ENCODE measurements at regions not wholly inside any gene's neighbourhood (a gene's known extent, or its start where the extent isn't known, plus 50 kb on each side); places are given as distances from the start of the nearest gene placed in this dataset.

DNA sequence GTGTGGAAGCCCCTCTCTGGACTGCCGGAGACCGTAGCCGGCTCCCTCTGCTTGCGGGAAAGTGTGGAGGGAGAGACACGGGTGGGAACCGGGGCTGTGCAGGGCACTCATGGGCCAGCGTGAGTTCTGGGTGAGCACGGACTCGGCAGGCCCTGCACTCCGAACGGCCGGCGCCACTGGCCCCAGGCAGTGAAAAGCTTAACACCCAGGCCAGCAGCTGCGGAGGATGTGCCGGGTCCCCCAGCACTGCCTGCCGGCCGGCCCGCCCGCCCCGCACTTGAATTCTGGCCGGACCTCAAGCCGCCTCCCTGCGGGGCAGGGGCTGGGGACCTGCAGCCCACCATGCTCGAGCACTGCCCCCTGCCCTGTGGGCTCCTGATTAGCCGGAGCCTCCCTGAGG, 147.0 kb downstream of the FGF9 start:
- no peak for TF ChIP-seq WT1 (tag by site-specific recombination; IDR thresholded peaks at IDR 0.05)
- TF ChIP-seq ZNF660 (tag by site-specific recombination; IDR thresholded peaks at IDR 0.05), result no peak
- TF ChIP-seq ZNF23 (tag by site-specific recombination; IDR thresholded peaks at IDR 0.05; ENCODE audit: borderline replicate concordance), result no peak
- TF ChIP-seq, protein P1, sequence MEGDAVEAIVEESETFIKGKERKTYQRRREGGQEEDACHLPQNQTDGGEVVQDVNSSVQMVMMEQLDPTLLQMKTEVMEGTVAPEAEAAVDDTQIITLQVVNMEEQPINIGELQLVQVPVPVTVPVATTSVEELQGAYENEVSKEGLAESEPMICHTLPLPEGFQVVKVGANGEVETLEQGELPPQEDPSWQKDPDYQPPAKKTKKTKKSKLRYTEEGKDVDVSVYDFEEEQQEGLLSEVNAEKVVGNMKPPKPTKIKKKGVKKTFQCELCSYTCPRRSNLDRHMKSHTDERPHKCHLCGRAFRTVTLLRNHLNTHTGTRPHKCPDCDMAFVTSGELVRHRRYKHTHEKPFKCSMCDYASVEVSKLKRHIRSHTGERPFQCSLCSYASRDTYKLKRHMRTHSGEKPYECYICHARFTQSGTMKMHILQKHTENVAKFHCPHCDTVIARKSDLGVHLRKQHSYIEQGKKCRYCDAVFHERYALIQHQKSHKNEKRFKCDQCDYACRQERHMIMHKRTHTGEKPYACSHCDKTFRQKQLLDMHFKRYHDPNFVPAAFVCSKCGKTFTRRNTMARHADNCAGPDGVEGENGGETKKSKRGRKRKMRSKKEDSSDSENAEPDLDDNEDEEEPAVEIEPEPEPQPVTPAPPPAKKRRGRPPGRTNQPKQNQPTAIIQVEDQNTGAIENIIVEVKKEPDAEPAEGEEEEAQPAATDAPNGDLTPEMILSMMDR (tag by site-specific recombination; IDR thresholded peaks at IDR 0.05), result no peak
- TF ChIP-seq ZNF302 (tag by site-specific recombination; IDR thresholded peaks at IDR 0.05; ENCODE audit: low read depth), result no peak
- TF ChIP-seq ZNF707 (tag by site-specific recombination; IDR thresholded peaks at IDR 0.05), result no peak
- TF ChIP-seq ZNF76 (tag by site-specific recombination; IDR thresholded peaks at IDR 0.05; ENCODE audit: borderline replicate concordance, low read depth), result no peak
- no peak for TF ChIP-seq SETDB1 (IDR thresholded peaks at IDR 0.05; ENCODE audit: insufficient read length, low read length)
- TF ChIP-seq HOXA7 (CRISPR knock-in tag; IDR thresholded peaks at IDR 0.05; ENCODE audit: borderline replicate concordance), result no peak
- TF ChIP-seq ZFP41 (tag by site-specific recombination; IDR thresholded peaks at IDR 0.05; ENCODE audit: borderline replicate concordance), result no peak
